ENCODE measurements at regions not wholly inside any gene's neighbourhood (a gene's known extent, or its start where the extent isn't known, plus 50 kb on each side); places are given as distances from the start of the nearest gene placed in this dataset.

DNA sequence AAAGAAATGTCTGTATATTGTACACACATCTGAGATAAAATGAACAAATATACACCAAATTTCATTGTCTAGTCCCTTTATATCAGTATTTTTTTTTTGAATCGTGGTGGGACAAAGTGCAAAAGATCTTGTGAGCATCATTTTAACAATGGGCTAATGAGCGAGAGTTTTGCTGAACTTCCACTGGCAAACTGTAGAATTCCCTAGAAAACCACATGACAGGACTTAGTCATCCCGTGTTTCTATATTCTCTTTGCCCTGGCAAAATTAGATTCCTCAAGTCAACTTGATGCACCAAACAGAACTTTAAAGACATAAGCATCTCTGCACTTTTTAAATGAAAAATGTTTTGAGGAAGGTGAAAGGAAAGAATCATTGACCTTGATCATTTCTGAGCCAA lies 488.2 kb upstream of the PTBP2 start:
- no peak for DNase-seq (ENCODE audit: low spot score)
- no peak overlapping the region for H3K4me3 ChIP-seq (ENCODE audit: severe bottlenecking)
- no peak overlapping the region for H3K27ac ChIP-seq (ENCODE audit: poor library complexity, severe bottlenecking)
- no peaks in the 10 kb centered on the region for H3K27me3 ChIP-seq (ENCODE audit: insufficient read depth, poor library complexity, severe bottlenecking)
- no peak for TF ChIP-seq CTCF (IDR thresholded peaks at IDR 0.05; ENCODE audit: poor library complexity, severe bottlenecking)
- no peaks in the 10 kb centered on the region for H3K4me1 ChIP-seq (ENCODE audit: insufficient read depth, poor library complexity, severe bottlenecking)
- no peaks in the 10 kb centered on the region for H3K36me3 ChIP-seq (ENCODE audit: low read depth)
- ATAC-seq (ENCODE audit: low read depth) = no peak
- no peaks in the 10 kb centered on the region for H3K9me3 ChIP-seq (ENCODE audit: severe bottlenecking)

- Histone ChIP-seq H3K27me3 (ENCODE audit: insufficient read depth, poor library complexity, severe bottlenecking) (no peaks in the 10 kb centered on the region), H3K9me3 (ENCODE audit: severe bottlenecking) (no peaks in the 10 kb centered on the region), H3K4me1 (ENCODE audit: insufficient read depth, poor library complexity, severe bottlenecking) (no peaks in the 10 kb centered on the region), H3K36me3 (ENCODE audit: low read depth) (no peaks in the 10 kb centered on the region), H3K4me3 (ENCODE audit: severe bottlenecking) (no peak overlapping the region), H3K27ac (ENCODE audit: poor library complexity, severe bottlenecking) (no peak overlapping the region)
- ATAC-seq (ENCODE audit: low read depth) (peak; percentile 82), DNase-seq (ENCODE audit: low spot score) (peak; percentile 65)
- TF ChIP-seq CTCF (IDR thresholded peaks at IDR 0.05; ENCODE audit: poor library complexity, severe bottlenecking) = no peak
These were observed 487.3 kb upstream of the PTBP2 start for GRCh38 chr1:96234299-96234698.

- Histone ChIP-seq H3K4me3 (ENCODE audit: severe bottlenecking) (no peak overlapping the region), H3K4me1 (ENCODE audit: insufficient read depth, poor library complexity, severe bottlenecking) (no peaks in the 10 kb centered on the region), H3K9me3 (ENCODE audit: severe bottlenecking) (no peaks in the 10 kb centered on the region), H3K27ac (ENCODE audit: poor library complexity, severe bottlenecking) (no peak overlapping the region), H3K36me3 (ENCODE audit: low read depth) (no peaks in the 10 kb centered on the region), H3K27me3 (ENCODE audit: insufficient read depth, poor library complexity, severe bottlenecking) (no peaks in the 10 kb centered on the region)
- TF ChIP-seq CTCF (IDR thresholded peaks at IDR 0.05; ENCODE audit: poor library complexity, severe bottlenecking) = peak; percentile 84
- DNase-seq (ENCODE audit: low spot score) (no peak), ATAC-seq (ENCODE audit: low read depth) (0 out of 3 replicates have a peak, but pooled peaks have one; percentile 25)
These were observed 485.3 kb upstream of the PTBP2 start for GRCh38 chr1:96236156-96236739.

DNA sequence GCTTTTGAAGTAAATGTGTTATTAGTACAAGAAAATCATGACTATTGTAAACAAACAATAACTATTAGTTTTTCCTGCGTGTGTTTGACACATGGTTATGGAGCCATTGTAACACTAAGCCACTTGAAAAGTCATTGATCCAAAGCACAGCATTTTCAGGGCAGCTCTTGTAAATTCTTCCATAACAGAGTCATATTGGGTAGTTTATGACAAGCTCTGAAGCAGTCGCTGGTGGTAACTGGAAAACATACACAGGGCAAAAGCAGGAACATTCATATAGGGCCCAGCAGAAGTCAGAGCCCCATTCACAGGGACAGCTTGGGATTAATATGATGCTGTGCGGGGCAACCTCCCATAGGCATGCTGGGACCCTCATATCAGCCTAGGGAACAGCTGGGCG lies 483.2 kb upstream of the PTBP2 start:
- Histone ChIP-seq H3K9me3 (ENCODE audit: severe bottlenecking) (no peaks in the 10 kb centered on the region), H3K27ac (ENCODE audit: poor library complexity, severe bottlenecking) (no peak overlapping the region), H3K4me3 (ENCODE audit: severe bottlenecking) (no peak overlapping the region), H3K4me1 (ENCODE audit: insufficient read depth, poor library complexity, severe bottlenecking) (no peaks in the 10 kb centered on the region), H3K36me3 (ENCODE audit: low read depth) (no peaks in the 10 kb centered on the region), H3K27me3 (ENCODE audit: insufficient read depth, poor library complexity, severe bottlenecking) (no peaks in the 10 kb centered on the region)
- no peak for ATAC-seq (ENCODE audit: low read depth)
- DNase-seq (ENCODE audit: low spot score) = no peak
- TF ChIP-seq CTCF (IDR thresholded peaks at IDR 0.05; ENCODE audit: poor library complexity, severe bottlenecking) = no peak

DNA sequence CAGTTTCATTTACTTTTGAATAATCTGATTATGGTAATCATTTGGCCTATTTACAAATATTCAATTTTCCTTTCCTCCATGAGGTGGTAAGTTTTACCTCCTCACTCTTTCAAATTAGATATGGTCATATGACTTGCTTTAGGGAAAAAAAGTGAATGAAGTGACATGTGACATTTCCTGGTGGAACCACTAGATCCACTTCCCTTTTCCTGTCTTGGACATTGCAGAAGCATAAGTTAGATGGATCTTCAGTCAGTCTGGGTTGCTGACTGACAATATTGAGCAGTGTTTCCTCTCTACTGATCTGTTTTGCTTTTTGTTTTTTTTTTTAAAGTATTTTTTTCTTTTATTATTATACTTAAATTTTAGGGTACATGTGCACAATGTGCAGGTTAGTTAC lies 481.1 kb upstream of the PTBP2 start:
- no peaks in the 10 kb centered on the region for H3K36me3 ChIP-seq (ENCODE audit: low read depth)
- TF ChIP-seq CTCF (IDR thresholded peaks at IDR 0.05; ENCODE audit: poor library complexity, severe bottlenecking) = no peak
- H3K9me3 ChIP-seq (ENCODE audit: severe bottlenecking) = no peaks in the 10 kb centered on the region
- H3K4me1 ChIP-seq (ENCODE audit: insufficient read depth, poor library complexity, severe bottlenecking) = no peaks in the 10 kb centered on the region
- ATAC-seq (ENCODE audit: low read depth) = no peak
- H3K27me3 ChIP-seq (ENCODE audit: insufficient read depth, poor library complexity, severe bottlenecking) = no peaks in the 10 kb centered on the region
- no peak for DNase-seq (ENCODE audit: low spot score)
- no peak overlapping the region for H3K4me3 ChIP-seq (ENCODE audit: severe bottlenecking)
- H3K27ac ChIP-seq (ENCODE audit: poor library complexity, severe bottlenecking) = no peak overlapping the region
